HG03045 (cell line): ENCODE measurements at regions not wholly inside any gene's neighbourhood (a gene's known extent, or its start where the extent isn't known, plus 50 kb on each side); places are given as distances from the start of the nearest gene placed in this dataset.

Experiments
- ATAC-seq: cut with Tn5 transposase; IDR thresholded peaks from one replicate; pipeline ENCODE4 v1.9.1; 2021; ENCODE audit warnings: mild to moderate bottlenecking, moderate library complexity; ENCODE audit not compliant: unreplicated experiment

GRCh38 chr2:16323126-16323520 is 342.5 kb downstream of the CYRIA start:
- no peak for ATAC-seq

DNA sequence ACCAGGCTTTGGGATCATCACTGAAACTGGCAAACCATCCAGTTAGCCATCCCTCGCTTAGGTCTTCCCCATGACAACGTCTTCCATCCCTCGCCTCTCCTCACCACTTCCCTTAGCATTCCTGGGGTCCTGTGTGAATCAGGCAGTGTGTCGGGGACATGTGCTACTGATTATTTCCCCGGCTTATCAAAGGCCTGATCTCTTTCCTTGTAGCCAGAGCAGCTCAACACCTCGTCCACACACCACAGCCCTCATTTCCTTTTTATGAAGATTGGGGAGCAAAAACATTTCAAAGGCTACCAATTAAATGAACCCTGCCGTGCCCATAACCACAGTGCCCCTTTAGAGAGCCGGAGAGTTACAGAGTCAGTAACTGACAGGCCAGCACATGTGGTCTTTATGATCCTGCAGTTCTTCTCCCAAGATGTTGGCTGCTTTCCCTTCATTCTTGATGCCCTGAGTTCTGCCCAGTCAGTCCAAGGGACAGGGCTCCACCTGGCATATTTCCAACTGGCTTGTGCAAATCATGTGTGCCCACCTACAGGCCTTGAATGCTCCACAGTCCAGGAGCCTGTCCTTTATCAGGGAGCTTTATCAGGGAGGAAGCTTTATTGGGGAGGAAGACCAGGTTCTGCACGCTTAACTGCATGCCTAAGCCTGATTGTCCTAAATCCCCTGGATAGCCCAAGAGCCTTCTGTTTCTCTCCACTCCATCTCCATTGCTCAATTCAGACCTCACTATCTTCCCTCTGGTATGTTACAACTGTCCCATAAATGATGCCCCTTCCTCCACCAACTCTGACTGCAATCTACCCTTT is 343.1 kb downstream of the CYRIA start:
- no peak for ATAC-seq

- no peak for ATAC-seq
Measured at GRCh38 chr2:16321872-16322271, 343.8 kb downstream of the CYRIA start.

- no peak for ATAC-seq
Measured at GRCh38 chr2:16321256-16321655, 344.4 kb downstream of the CYRIA start.

GRCh38 chr2:16320716-16321115 is 344.9 kb downstream of the CYRIA start:
- no peak for ATAC-seq

DNA sequence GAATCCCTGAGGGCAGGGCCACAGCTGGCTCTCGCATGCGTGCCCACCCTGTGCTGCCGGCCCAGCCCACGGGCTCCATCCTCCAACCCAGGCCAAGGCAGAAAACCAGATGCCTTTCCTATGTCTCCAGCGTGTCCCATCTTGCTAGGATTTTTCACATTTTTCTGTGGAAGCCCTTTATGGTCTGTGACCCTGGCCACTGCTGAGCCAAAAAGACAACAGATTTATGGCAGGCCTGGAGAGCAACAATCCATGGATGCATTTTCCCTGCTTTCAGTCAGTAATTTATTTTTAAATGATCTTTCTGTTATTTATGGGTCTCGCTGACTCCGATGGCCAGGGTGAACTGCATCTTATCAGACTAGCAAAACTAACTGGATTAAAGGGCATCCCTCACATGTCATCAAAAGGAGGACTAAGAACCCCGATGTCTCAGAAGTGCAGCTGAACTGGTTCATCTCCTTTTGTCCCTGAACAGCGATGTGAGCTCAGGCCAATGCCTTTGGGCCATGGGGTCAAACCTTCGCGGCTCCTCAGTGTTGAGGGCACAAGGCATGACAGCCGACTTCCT is 346.0 kb downstream of the CYRIA start:
- no peak for ATAC-seq

- no peak for ATAC-seq
Measured at GRCh38 chr2:16318474-16319195, 347.0 kb downstream of the CYRIA start.

DNA sequence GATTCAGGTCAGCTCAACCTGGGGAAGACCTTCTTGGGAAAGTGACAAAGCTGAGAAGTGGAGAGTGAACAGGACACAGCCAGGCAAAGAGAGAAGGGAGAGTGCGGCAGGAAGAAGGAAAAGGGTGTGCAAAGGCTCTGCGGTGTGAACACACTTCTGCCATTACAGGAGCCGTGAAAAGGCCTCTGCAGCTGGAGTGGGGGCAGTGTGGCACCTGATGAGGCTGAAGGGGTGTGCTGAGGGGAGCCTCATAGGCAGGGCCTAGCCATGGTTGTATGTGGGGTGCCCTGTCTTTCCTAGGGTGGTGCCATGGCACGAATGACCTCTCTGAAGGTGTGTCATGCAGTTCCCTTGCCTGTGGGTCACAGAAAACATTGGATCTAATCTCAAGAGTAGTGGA is 347.6 kb downstream of the CYRIA start:
- ATAC-seq: no peak

DNA sequence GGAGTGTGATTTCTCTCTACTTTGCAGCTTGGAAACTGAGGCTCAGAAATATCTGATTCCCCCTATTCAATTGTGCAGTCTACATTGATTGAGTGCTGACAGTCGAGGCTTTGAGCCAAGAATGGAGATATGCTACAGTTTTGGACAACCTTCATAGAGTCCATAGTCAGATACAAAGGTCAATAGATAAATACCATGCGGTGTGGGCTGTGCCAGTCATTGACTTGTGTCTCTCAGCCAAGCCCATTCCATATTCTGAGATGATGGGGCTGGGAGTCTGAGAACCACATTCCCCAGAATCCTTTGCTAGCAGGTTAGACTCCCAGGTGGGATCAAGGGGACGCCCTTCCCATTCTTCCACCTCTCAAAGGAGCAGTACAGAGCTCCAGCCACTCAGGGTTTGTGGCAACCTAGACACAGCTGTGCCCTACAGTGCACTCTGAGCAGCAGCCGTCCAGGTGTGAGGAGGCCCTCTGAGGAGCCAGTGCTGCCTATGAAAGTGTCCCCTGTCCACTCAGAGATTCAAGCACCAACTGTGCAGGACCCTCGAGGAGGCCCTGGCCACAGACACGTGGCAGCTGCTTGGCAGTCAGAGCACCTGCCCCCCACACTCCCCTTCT is 348.3 kb downstream of the CYRIA start:
- no peak for ATAC-seq

- ATAC-seq: no peak
Measured at GRCh38 chr2:16316456-16317210, 349.0 kb downstream of the CYRIA start.

DNA sequence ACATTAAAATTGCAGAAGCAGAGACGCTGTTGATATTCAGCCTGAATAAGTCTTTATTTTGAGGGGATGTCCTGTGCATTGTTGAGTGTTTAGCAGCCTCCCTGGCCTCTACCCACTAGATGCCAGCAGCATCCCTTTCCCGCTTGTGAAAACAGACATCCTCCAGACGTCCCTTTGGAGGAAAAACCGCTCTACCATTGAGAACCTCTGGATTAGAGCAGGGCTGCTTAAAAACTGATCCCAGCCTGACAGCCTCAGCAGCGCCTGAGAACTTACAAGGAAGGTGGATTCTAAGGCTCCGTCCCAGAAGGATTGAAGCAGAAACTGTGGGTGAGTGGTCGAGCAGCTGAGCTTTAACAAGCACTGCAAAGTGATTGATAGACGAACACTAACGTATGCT is 349.7 kb downstream of the CYRIA start:
- ATAC-seq: no peak

GRCh38 chr2:16315458-16315835 is 350.2 kb downstream of the CYRIA start:
- ATAC-seq: no peak

DNA sequence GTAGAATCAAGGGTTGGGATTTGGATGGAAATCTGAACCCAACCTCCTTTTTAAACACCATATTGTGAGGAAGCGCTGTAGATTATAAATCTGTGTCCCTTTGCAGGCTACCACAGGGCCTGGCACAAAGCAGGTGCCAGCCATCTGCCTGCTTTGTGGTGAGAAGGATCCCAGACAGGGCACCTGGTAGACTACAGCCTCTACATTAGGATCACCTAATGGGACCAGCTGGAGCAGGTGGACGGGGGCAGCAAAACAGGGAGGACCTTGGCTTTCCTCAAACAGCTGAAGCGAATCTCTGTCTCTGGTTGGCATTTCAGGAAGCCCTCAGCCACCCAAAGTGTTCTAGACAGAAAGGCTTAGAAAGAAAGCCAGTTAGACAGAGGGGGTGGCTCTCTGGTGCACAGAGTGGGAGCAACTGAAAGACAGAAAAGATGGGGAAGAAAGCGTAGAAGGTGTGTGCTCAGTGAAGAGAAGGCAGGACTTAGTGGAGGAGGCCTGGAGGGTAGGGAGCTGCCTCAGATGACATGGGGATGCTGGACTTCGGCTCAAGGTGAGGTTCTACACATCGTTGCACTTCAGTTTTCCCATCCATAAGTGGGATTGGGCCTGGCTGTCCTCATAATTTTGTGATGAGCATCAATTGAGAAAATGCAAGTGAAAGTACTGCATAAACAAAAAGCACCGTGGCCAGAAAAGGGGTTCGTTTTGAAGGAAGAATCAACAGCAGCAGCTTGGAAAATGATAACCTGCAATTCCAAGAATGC is 350.8 kb downstream of the CYRIA start:
- ATAC-seq: no peak

GRCh38 chr2:16314001-16314400 is 351.6 kb downstream of the CYRIA start:
- no peak for ATAC-seq

DNA sequence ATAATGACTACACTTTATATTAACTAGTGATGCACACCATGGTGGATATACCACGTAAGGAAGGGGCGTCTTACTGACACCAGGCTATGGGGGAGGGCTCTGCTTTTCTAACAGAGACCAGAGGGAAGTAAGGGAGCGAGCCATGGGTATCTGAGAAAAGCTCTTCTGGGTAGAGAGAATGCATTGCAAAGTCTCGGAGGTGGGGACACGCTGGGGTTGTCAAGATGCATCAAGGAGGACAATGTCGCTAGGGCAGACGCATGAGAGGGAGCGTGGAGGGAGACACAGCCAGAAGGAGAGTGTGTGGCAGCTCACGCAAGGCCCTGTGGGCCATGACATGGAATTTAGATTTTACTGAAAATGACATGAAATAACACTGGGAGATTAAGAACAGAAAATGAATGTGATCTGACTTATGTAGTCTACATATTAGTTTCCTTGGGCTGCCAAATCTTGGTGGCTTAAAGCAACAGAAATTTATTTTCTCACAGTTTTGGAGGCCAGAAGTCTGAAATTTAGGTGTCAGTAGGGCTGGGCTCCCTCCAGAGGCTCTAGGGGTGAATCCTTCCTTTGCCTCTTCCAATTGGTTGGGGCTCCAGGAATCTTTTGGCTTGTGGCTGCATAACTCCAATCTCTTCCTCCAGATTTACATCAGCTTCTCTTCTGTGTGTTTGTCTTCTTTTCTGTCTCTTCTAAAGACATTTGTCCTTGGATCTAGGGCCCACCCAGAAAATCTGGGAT is 352.2 kb downstream of the CYRIA start:
- no peak for ATAC-seq

DNA sequence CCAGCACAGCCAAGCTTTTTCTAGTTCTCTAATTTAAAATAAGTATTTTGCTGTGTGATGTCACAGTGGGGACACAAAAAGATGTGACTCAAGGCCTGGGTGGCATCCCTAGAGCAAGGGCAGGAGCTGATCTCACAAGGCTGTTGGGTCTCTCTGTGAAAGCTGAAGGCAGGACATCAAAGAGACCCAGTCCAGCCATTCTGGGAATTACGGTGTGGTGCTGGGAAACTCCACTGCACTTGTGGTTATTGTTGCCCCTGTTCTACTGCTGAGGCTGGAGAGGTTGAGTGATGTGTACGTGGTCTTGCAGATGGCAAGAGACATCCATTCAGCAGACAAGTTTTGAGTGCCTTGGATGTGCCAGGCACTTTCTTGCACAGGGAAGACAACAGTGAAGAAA is 352.9 kb downstream of the CYRIA start:
- no peak for ATAC-seq

- no peak for ATAC-seq
Measured at GRCh38 chr2:16311521-16312440, 353.9 kb downstream of the CYRIA start.

DNA sequence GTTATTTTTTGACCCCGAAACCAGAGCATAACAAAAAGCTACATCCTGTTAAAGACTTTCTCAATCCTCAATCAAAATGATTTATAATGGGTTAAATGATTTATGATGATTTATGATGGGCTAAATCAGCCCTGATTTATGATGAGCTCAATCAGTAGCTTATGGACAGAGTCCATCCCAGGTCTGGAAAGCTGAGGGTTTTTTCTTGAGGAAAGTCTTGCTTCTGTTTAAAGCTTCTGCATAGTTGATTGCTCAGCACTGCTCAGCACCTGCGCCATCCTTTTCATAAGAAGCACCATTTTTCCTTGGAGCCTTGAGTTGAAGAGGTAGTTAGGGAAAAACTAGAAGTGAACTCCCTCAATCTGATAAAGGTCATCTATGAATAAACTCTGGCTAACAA is 356.8 kb downstream of the CYRIA start:
- ATAC-seq: no peak
